HG03139 (cell line): ENCODE measurements at regions not wholly inside any gene's neighbourhood (a gene's known extent, or its start where the extent isn't known, plus 50 kb on each side); places are given as distances from the start of the nearest gene placed in this dataset.

ENCODE experiments used
- ATAC-seq: cut with Tn5 transposase; IDR thresholded peaks from one replicate; pipeline ENCODE4 v1.9.1; 2021; ENCODE audit not compliant: unreplicated experiment

DNA sequence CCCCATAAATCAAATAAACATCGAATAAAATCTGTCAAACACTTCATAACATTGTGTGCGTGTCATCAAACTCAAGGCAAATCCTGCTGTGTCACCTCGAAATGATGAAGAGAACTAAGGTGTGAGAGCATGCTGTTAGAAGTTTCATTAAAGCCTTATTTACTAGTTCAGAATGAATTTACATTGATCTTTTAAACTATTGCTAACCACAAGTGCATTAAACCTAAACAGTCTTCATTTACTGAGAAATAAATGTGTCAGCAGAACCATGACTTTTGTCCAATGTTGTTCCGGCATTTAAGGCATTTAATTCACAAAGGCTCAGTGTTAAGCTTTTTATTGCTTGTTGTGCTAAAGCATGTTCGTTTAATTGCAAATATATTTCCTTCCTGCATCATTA lies 474.4 kb downstream of the SETD4 start:
- ATAC-seq, result no peak

DNA sequence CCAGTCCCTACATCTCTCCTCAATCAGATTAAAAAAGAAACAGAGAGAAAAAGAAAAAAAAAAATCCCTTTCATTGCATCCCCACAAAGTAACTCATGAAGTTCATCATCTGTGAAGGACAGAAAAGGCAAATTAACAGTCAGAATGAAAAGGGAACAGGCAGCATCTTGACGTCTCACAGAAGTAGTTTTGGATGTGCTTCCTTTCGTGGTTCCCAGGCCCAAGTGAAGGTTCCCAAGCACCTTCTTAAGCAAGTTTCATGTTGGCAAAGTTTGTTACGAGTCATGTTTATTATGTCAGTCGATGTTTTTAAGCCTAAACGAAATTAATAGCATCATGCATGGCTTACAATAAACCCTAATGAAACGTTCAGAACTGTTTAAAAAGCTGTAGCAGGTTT lies 475.2 kb downstream of the SETD4 start:
- ATAC-seq, result no peak

DNA sequence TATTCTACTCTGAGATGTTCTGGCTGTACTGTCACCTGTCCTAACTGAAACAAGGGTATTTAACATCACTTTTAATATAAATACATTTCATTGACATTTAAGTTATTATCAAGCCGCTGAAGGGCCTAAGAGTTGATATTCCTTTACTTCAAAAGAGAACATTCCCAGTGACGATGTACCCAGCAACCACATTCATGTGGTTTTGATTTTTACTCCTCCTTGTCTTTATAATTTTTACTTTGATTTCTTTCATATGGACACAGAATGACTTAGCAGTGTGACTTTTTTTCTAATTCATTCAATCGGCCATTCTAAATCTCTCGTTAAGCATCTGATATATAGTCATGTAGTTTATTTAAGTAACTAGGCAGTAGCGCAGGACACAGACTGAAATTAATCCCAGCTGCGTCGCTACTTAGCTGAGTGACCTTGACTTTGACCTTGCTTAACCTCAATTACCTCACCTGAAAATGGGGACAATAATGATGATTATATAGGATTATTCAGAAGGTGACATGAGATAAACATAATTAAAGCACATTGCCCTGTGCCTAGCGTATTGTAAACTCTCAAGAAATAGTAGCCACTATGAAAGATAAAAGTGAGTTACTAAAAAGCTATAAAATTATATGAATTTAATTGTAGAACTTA lies 476.6 kb downstream of the SETD4 start:
- no peak for ATAC-seq

DNA sequence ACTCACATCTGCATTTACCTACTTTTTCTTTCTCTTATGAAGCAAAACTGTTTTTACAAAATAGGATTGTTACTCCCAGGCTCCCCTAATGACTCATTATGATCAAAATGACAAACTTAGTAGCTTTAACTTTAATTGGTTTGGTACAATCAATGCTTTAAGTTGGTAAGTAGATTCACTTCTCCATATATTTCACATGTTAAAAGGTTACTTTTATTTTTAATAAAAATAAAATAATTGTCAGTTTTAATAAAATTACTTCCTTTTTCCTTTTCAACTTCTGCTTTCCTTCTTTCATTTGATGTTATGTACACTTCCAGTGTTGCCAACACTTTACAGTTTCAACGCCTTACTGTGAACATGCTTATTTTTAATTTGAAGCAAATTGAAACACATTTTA lies 477.6 kb downstream of the SETD4 start:
- no peak for ATAC-seq

DNA sequence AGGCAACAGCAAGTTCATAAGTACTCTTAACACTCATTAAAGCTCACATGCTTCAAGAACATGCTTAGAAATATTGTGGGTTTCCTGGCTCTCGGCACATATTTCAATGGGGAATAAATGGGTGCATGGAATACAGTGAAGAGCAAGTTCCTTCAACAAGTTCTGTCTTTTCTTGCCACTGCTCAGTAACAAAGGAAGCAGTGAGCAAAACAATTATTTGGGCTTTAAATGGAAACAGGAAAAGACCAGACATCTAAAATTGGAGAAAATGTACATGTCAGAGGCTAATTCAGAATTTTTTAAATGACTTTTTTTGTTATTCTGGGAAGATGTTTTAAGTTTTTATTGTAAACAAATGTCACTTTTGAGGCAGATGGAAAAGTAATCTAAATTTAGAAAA lies 478.7 kb downstream of the SETD4 start:
- ATAC-seq, result no peak

DNA sequence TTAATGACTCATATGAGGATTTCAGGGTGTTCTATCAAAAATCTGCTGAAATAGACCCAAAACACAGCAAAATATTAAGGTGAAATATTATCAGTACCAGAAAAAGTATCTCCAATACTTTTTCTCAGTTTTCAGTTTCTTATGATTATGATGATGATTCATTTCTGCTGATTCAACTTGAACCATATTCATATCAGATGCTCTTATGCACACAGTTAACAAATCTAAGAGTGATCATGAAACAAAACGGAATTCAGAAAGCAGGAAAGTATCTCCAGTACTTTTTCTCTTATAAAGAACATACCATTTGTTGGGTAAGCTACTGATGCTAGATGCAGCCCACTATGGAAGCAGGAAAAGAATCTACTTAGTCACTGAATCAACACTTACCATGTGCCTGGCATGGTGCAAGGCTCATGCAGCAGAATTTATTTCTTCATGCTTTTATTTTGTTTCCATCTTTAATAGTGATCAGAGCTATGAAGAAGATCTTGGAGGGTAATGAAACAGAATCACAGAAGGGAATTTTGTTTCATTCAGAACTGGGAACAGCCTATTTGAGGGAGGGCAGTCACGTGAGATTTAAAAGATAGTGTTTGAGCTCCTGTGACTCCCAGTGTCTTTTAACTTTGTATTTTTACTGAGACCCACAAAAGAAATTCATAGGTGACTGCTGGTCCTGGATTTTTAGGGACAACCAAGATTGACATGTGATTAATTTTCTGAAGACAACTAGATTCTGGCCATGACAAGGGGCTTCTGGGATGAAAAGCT lies 480.6 kb downstream of the SETD4 start:
- no peak for ATAC-seq

DNA sequence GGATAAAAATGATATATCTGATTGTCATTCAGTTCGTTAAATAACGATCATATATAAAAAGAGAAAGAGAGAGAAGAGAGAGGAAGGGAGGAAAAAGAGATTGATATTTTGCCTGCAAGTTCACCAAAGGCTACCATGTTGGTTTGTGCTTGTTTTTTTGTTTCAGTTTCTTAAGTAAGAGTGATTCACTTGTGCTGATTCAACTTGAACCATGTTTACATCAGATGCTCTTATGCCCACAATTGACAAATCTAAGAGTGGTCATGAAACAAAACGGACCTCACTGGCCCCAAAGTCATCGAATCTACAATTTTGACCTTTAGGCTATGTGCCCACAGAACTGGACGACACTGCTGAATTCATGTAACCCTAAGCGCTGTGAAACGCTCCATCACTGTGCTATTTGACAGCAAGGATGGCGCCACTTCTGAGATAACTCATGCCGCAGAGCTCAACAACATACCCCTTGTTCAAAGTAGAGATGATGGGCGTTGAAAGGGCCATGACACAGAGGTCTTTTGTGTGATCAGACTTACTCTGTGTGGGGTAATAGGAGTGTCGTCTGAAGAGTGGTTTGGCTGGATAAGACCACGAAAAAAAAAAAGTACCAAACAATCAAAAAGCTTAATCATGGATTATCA lies 481.4 kb downstream of the SETD4 start:
- ATAC-seq, result no peak

DNA sequence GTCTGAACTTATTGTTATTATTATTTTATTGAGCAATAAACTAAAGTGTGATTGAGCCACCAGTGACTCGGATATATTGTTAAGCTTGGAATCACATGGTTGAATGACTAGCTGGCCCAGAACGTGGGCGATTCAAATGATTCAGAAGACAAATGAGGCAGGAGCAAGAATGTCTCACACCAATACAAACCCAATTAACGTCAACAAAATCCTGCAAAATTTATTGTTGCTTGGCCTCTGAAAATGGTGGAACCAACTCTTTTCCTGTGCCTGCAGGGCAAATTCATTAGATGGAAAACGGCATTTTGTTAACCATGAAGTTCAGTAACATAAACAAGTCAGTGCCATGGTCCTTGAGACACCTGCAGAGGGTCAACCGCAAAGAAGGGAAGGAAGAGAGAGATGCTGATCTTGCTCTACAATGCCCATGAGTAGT lies 482.0 kb downstream of the SETD4 start:
- ATAC-seq, result no peak

DNA sequence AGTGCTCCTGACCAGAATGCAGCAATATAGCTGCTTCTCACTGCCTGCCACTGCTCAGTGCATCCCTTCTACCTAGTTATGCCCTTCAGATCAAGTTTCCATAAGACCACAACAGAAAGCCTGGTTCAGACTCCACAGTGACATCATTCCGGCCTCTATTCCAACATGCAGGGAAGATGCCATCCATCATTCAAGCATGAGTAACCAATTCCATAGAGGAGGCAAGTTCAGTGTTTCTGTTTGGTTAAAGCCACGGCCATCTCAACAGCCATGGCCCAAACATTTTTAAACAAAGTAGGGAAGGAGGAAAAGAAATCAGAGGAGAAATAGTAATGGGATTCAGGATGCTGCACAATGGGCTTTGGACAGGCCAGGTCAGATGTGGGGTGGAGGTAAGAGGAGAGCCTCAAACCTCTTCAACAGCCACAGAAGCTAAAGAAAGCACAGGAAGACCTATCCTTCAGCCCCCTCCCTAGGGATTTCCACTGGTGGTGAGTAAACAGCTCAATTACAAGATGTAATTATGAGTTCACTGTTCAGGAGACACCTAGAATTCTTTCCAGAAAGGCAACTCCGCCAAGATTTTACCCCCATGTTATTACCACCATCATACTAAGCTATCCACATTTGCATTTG lies 484.9 kb downstream of the SETD4 start:
- no peak for ATAC-seq

DNA sequence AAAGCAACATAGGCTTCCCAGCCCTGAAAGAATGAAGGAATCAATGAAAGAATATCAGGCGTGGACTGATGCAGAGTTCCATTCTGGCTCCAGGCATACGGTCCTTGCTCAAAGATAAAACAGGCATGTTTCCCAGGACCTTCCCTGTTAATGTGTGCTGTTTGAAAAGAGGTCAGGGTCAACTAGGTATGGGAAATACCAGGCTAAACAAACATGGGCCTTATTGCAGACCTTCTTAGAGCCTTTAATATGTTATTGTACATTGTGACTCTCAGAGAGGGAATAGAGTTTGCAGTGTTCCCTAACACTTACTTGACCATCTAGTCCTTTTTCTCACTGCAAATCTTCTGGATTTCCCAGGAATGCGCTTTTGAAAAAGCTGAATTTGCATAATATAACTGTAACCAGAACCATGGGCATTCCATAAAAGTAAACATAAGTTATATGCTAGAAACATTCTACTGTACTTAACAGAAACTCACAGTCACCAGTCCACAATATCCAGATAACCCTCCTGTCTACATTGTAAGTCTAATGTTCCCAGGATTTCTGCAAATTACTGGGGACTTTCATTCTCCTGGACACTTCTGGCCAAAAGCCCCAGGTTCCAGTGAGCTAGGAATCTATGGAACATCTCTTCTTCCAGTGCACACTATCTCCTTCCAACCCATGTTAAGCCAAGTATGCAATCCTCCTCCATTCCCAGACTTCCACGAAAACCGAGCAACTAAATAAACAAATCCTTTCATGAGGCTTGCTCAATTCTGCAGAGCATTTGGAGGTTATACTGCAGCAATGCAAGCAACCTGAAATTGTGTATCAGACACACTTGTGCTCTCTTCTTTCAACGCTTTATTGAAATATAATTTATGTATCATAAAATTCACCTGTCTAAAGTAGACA lies 486.6 kb downstream of the SETD4 start:
- ATAC-seq, result no peak

DNA sequence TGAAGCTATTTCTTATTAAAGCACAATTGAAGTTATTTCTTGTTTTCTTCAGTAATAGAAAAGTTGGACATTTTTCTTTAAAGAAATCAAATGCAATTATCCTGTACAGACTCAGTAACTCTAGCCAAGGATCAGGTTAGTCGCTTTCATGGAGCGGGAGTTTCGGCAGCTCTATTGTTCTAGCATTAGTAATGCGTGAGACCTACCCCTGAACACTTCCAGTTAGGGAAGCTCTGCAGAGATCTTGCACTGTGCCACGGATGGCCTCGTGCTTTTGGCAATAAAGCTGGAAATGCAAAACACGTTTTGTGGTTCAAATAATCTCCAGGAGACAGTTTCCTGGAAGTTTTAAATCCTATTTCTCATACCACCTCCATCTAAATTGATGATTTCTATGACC lies 488.4 kb downstream of the SETD4 start:
- no peak for ATAC-seq

DNA sequence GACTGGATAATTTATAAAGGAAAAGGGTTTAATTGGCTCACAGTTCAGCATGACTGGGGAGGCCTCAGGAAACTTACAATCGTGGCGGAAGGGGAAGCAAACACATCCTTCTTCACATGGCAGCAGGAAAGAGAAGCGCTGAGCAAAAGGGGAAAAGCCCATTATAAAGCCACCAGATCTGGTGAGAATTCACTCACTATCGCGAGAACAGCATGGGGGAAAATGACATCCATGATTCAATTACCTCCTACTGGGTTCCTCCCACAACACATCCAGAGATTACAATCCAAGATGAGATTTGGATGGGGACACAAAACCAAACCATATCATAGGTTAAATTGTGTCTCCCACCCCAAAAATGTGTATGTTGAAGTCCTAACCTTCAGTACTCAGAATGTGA lies 491.7 kb downstream of the SETD4 start:
- ATAC-seq, result no peak

DNA sequence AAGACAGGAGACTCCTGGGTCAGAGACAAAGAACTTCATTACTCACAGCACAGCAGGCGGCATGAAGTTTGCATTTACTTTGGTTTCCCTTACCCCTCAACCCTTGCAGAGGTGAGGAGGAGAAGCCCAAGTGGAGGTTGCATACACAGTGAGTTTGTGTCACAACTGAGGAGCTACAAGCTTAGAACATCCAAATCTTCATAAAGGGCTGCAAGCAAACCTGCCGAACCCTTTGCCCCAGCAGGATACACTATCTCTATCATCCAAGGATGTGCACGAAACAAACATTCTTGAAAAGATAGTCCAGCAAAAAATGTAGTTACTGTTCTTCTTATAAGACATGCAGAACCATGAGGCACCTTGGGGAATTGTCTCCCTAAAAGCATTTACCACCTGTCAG lies 493.5 kb downstream of the SETD4 start:
- ATAC-seq, result no peak

DNA sequence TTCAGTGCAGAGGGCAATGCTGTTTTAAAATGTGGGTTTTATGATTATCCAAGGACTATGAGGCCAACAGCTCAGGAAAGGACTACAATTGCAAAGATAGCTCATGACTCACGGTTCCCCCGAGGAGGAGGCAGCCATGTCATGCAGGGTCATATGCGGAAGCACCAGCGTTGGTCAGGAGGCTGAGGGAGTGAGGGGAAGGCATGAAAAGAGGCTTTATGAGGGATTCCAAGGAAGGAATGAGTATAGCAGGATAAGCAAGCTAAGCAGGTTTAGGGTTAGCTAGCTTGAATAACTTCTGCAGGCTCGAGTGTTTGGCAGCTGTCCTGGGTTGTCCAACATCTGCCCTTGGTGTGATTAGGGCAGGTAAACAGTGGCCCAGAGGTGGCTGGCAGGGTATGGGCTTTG lies 495.1 kb downstream of the SETD4 start:
- ATAC-seq, result no peak

DNA sequence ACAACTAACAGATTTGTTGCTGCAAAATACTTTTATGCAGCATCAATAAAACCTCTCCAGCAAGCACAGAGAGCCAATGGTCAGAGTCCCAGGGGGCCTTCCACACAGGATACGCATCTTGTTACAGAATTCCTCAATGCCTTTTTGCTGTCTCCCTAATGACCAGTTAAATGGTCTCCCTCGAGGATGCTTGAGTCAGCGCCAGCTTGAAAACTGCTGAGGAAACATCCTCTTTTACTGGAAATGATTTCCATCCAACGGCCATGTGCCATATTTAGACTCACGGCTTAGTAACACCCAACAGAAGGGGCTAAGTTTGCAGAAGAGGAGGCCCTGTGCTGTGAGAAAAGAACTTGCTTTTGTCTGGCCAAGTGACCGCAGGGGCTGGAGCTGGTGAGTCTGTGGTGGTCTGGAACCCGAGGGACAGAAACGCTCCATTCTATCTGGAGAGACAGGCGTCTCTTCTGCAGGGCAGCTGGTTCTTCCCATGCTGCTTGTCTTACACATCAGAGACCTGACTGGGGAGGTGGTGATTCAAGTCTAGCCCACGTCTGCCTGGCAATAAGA lies 496.4 kb downstream of the SETD4 start:
- ATAC-seq, result no peak

DNA sequence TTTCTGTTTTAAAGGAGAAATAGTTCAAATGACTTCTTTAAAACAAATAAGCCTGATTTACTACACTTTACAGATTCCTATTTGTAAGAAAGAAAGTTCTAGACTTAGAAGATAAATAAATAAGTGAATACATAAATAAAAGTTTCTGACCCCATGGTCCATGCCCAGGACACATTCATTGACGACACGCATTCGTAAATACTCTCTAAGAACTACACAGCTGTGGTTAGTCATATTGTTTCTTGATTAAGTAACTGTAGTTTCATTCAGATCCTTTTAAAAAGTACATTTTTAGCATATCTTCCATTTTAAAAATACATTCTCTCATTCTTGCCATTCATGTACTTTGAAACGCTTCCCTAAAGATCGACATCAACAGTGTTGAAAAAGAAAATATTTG lies 497.4 kb downstream of the SETD4 start:
- ATAC-seq, result no peak

DNA sequence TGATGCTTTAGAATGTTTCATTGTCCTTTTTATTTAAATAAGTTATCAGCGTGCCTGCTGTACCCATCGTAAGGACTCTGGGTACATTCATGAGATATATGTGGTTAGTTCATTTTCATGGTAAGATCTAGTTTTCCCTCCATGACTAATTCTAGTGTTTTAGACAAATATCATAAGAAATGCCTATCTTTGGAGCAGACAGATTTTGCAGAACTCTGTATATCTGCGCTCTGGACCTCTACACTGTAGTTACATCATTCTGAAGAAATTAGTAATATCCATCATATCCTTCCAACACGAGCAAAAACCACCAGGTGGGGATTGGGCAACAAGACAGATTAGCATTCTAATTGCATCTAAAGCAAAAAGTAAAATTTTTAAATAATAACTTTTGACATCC lies 499.2 kb downstream of the SETD4 start:
- no peak for ATAC-seq

DNA sequence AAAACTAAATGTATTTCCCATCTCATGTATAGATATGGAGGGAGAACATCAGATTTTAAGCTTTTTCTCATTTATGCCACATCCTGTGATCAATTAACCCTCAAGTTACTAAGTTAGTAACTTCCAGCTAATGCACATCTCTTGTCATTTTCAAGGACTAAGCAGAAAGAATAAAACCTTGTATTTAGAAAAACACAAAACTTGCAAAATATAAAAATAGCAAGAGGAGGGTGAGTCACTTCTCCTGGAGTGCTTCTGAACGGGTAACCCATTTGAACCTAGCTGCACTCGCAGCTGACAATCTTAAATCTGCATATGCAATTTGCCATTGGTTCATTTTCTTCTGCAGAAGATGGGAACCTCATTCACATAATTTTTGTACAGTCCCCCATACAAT lies 500.5 kb downstream of the SETD4 start:
- no peak for ATAC-seq

DNA sequence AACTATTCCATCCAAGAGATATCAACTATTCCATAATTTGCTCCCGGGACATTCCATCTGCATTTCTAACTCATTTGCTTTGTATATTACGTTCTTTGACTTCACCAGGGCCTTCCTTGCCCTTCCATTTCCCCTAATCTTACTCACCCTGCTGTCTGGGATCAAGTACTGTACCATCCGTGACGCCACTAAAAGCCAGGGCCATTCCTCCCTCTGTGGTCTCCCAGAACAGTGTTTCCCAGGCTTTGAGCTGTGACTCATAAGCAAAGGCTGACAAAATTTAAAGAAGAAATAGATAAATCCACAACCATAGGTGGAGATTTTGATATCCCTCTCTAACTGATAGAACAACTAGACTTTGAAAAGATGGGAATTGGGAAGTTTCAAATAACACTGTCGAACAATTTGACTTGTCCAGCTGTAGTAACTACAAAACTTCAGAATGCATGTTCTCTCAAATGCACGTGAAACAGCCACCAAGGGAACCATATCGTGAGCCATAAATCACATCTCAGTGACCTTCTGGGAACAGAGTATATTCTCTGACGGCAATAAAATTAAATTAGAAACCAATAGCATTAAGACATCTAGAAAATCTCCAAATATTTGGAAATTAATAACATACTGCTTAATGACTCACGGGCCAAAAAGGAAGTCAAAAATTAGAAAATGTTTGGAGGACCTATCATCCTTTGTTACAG lies 501.0 kb downstream of the SETD4 start:
- no peak for ATAC-seq

DNA sequence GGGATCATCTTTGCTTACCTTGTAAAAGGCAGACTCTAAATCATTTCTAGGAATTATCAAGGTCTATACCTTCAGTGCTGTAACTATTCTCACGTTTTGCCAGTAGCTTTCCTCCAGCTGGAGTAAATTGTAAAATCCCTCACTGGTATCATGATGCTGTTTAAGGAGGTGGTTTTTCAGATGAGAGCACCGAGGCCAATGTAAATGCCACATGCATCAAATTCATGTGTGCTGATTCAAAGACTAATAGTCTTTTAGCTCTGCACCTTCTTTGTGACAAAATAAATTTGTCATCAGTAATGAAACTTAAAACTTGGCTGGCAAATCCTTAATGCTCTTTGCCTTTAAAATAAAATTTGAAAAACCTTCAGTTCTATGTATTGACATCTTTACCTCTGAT lies 503.8 kb downstream of the SETD4 start:
- no peak for ATAC-seq
